ENCODE measurements at regions not wholly inside any gene's neighbourhood (a gene's known extent, or its start where the extent isn't known, plus 50 kb on each side); places are given as distances from the start of the nearest gene placed in this dataset.

- TF ChIP-seq CTCF (IDR thresholded peaks at IDR 0.05) (no peak), POLR2A (IDR thresholded peaks at IDR 0.05) (no peak)
These were observed 270.3 kb upstream of the SORCS1 start for GRCh38 chr10:107434854-107435253.
